GM12878 (cell line): ENCODE measurements at regions not wholly inside any gene's neighbourhood (a gene's known extent, or its start where the extent isn't known, plus 50 kb on each side); places are given as distances from the start of the nearest gene placed in this dataset.

ENCODE experiments used
- ATAC-seq: fragments of 200-7000 bp; cut with Tn5 transposase; 3 replicates; pipeline ENCODE4 v1.9.1; 2020; ENCODE audit warnings: mild to moderate bottlenecking, moderate library complexity
- BruUV-seq: library from RNA; stranded (reverse); fragments of 400-500 nt; replicated peaks from 2 replicates; lab custom pipeline; 2021; lab: Mats Ljungman, UMichigan
- CTCF ChIA-PET: fragments of 300-600 bp; sonication (Branson Sonifier 250); formaldehyde crosslinking; extraction: SDS; loops from one replicate; lab custom pipeline; 2021; ENCODE audit warnings: inconsistent platforms; lab: Yijun Ruan, JAX
- POLR2A ChIA-PET: fragments of 350-600 bp; formaldehyde crosslinking; extraction: SDS; loops from one replicate; lab custom pipeline; 2021; ENCODE audit warnings: inconsistent platforms; lab: Charles Lee
- RAD21 ChIA-PET: fragments of 300-600 bp; sonication (Branson Sonifier 250); formaldehyde crosslinking; loops from one replicate; lab custom pipeline; 2023; ENCODE audit warnings: antibody characterized with exemption; ENCODE audit not compliant: unreplicated experiment; lab: Charles Lee
- SMC1A ChIA-PET: fragments of 300-600 bp; sonication (Branson Sonifier 250); formaldehyde crosslinking; loops from one replicate; lab custom pipeline; 2023; ENCODE audit not compliant: unreplicated experiment, uncharacterized antibody; lab: Charles Lee
- DNase-seq: peaks from one replicate; pipeline ENCODE4 v3.0.0-alpha.2; 2011; ENCODE audit warnings: low read depth, low spot score
- FAIRE-seq: peaks from 3 replicates; lab custom pipeline; 2011; peaks lifted over from hg19 to GRCh38; lab: Jason Lieb, UNC
- H2AFZ ChIP-seq: 2 replicates; pipeline ENCODE4 v1.6.0; 2011; ENCODE audit warnings: low read depth, low read length, control low read depth; ENCODE audit not compliant: control insufficient read depth
- H3K27ac ChIP-seq: 2 replicates; pipeline ENCODE4 v1.5.1; 2011; ENCODE audit warnings: control low read depth; ENCODE audit not compliant: control insufficient read depth, insufficient read depth
- H3K27me3 ChIP-seq, 2 experiments: replicated peaks in 1 of 2; 2 replicates each; pipeline versions ENCODE4 v1.6.0 to v1.6.1; 2011; ENCODE audit warnings: low read length in 1 of 2; ENCODE audit not compliant: control insufficient read depth in 2 of 2, insufficient read depth in 2 of 2
- H3K36me3 ChIP-seq, 2 experiments: 2 replicates each; pipeline ENCODE4 v1.5.1; 2011; ENCODE audit warnings: low read length in 1 of 2; ENCODE audit not compliant: control insufficient read depth in 2 of 2, insufficient read depth in 2 of 2
- H3K4me1 ChIP-seq: 2 replicates; pipeline ENCODE4 v1.6.1; 2011; ENCODE audit warnings: mild to moderate bottlenecking, low read length, moderate library complexity, mixed read lengths; ENCODE audit not compliant: control insufficient read depth, insufficient read depth
- H3K4me2 ChIP-seq: 2 replicates; pipeline ENCODE4 v1.6.0; 2011; ENCODE audit warnings: control low read depth; ENCODE audit not compliant: control insufficient read depth, insufficient read depth
- H3K4me3 ChIP-seq: fragments of 200-600 bp; sonication (generic); 2 replicates; pipeline ENCODE4 v1.5.1; 2016
- H3K79me2 ChIP-seq: 2 replicates; pipeline ENCODE4 v1.6.0; 2011; ENCODE audit warnings: low read length; ENCODE audit not compliant: control insufficient read depth, insufficient read depth
- H3K9ac ChIP-seq: 2 replicates; pipeline ENCODE4 v1.8.0; 2011; ENCODE audit warnings: low read length, control low read depth, mixed read lengths; ENCODE audit not compliant: control insufficient read depth, insufficient read depth
- H3K9me3 ChIP-seq: replicated peaks from 3 replicates; pipeline ENCODE4 v1.5.1; 2011; ENCODE audit warnings: mild to moderate bottlenecking, low read length; ENCODE audit not compliant: control insufficient read depth, insufficient read depth
- H4K20me1 ChIP-seq: 2 replicates; pipeline ENCODE4 v1.6.0; 2011; ENCODE audit not compliant: control insufficient read depth, insufficient read depth
- ASH2L ChIP-seq: fragments of 300-600, 200-600 bp; sonication (generic); IDR thresholded peaks from 2 replicates; pipeline ENCODE4 v1.6.1; 2017; ENCODE audit warnings: low read depth, mild to moderate bottlenecking, borderline replicate concordance
- ATF7 ChIP-seq: fragments of 450-650 bp; IDR thresholded peaks from 2 replicates; pipeline ENCODE4 v1.6.1; 2016; ENCODE audit warnings: low read depth, mild to moderate bottlenecking
- CEBPB ChIP-seq, 2 experiments: fragments of 150-350 bp in 1 of 2; IDR thresholded peaks; 2 replicates each; pipeline ENCODE4 v1.6.1; 2012 to 2014; ENCODE audit warnings: low read depth in 2 of 2, low read length in 2 of 2, borderline replicate concordance in 1 of 2, inconsistent platforms in 1 of 2
- ESRRA ChIP-seq: IDR thresholded peaks from 2 replicates; pipeline ENCODE4 v1.6.1; 2012; ENCODE audit warnings: mild to moderate bottlenecking, low read length, improper control_type of control experiment
- EZH2 ChIP-seq: IDR thresholded peaks from 2 replicates; pipeline ENCODE4 v1.6.1; 2012; ENCODE audit warnings: low read depth, mild to moderate bottlenecking, control low read depth, inconsistent platforms, low read length, borderline replicate concordance; ENCODE audit not compliant: control insufficient read depth
- IKZF2 ChIP-seq, 2 experiments: fragments of 450-650 bp; IDR thresholded peaks; 2 replicates each; pipeline ENCODE4 v1.6.1; 2017; ENCODE audit warnings: mild to moderate bottlenecking in 2 of 2, moderate library complexity in 2 of 2
- IRF4 ChIP-seq: IDR thresholded peaks from 2 replicates; pipeline ENCODE4 v1.6.1; 2011; ENCODE audit warnings: low read depth, low read length
- NRF1 ChIP-seq: conservative IDR thresholded peaks from 2 replicates; pipeline ENCODE4 v1.6.1; 2011; ENCODE audit warnings: mild to moderate bottlenecking, low read depth, low read length, improper control_type of control experiment
- SIX5 ChIP-seq: IDR thresholded peaks from 2 replicates; pipeline ENCODE4 v1.6.1; 2011; ENCODE audit warnings: mild to moderate bottlenecking, low read depth, low read length, moderate library complexity; ENCODE audit not compliant: severe bottlenecking
- SPI1 ChIP-seq: IDR thresholded peaks from 2 replicates; pipeline ENCODE4 v1.6.1; 2011; ENCODE audit warnings: low read depth, mild to moderate bottlenecking, low read length, moderate library complexity, borderline replicate concordance; ENCODE audit not compliant: insufficient read depth
- SREBF1 ChIP-seq: IDR thresholded peaks from 2 replicates; pipeline ENCODE4 v1.6.1; 2012; ENCODE audit warnings: mild to moderate bottlenecking, low read length
- TARDBP ChIP-seq: IDR thresholded peaks from 2 replicates; pipeline ENCODE4 v1.6.1; 2016; ENCODE audit warnings: borderline replicate concordance
- YY1 ChIP-seq: IDR thresholded peaks from 2 replicates; pipeline ENCODE4 v1.6.1; 2011; ENCODE audit warnings: low read depth, mild to moderate bottlenecking, low read length
- ZNF217 ChIP-seq: fragments of 450-650 bp; IDR thresholded peaks from 2 replicates; pipeline ENCODE4 v1.6.1; 2017; ENCODE audit warnings: antibody characterized with exemption, mild to moderate bottlenecking
- ZNF622 ChIP-seq: fragments of 450-650 bp; IDR thresholded peaks from 2 replicates; pipeline ENCODE4 v1.6.1; 2017; ENCODE audit warnings: mild to moderate bottlenecking, inconsistent platforms
- ZZZ3 ChIP-seq: IDR thresholded peaks from 2 replicates; pipeline ENCODE4 v1.6.1; 2011; ENCODE audit warnings: low read depth; ENCODE audit not compliant: control insufficient read depth, insufficient read length
- WGBS: methylation state at CpG from one replicate; pipeline ENCODE4 v1.1.6; 2016; ENCODE audit warnings: low lambda C conversion rate; ENCODE audit not compliant: insufficient replicate concordance, insufficient coverage; ENCODE audit errors: missing lambda C conversion rate; 5-methylcytosine and 5-hydroxymethylcytosine counted together
- in situ Hi-C: fragments of 300-500 bp; cut with MboI; formaldehyde crosslinking; loops from 9 replicates; pipeline ENCODE4 v1.14.3; 2018; ENCODE audit warnings: mixed read lengths
- intact Hi-C: fragments of 100-400 bp; cut with micrococcal nuclease; formaldehyde crosslinking; loops from one replicate; pipeline ENCODE4 v1.14.2; 2022; ENCODE audit not compliant: unreplicated experiment
- TF ChIP-seq, protein P1 (sequence below): fragments of 450-650 bp; IDR thresholded peaks from 2 replicates; pipeline ENCODE4 v1.6.1; 2017; ENCODE audit warnings: antibody characterized with exemption, mild to moderate bottlenecking, moderate library complexity
- TF ChIP-seq, protein P2 (sequence below): fragments of 450-650 bp; IDR thresholded peaks from 2 replicates; pipeline ENCODE4 v1.6.1; 2017; ENCODE audit warnings: low read depth, mild to moderate bottlenecking, moderate library complexity
- TF ChIP-seq, protein P3 (sequence below): IDR thresholded peaks from 2 replicates; pipeline ENCODE4 v1.6.1; 2011; ENCODE audit warnings: low read depth, low read length, improper control_type of control experiment, borderline replicate concordance

DNA sequence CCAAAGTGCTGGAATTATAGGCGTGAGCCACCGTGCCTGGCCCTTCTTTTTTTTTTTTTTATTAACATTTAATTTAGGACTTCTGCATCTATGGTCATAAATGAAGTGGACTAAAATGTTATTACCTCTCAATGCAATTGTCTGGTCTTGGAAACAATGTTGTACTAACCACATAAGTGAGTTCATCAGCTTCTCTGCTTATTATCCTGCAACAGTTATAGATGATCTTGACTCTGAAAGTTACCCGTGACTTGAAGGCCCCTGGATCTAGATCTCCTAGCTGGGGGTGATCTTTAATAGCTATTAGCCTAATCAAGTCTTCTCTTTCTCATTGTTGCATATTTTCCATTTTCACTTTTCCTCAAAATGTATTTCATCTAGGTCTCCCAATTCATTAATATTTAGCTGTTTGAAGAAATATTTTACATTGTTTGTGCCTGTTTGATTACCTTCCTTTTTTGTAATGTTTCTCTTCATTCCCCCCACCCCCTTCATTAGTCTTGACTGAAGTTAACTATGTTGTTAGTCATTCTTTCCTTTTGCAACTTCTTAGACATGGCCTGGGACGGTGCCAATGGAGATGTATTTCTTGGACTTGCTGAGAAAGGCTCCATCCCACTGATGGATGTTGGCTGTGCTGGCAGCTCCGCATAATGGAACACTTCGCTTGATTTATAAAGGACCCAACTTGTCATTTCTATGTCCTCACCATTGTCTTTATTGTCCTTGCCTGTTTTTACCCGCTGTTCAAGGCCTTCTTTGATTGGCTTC lies 141.6 kb upstream of the RIOK3 start:
- no peaks in the 10 kb centered on the region for H3K9me3 ChIP-seq
- intact Hi-C loops, result no loop called here
- WGBS, result 95% methylated on average over 7 of the region's 7 CpGs
- no peak overlapping the region for H3K4me2 ChIP-seq
- ATAC-seq, result no peak
- no peak overlapping the region for H3K4me3 ChIP-seq
- no peak overlapping the region for H3K27ac ChIP-seq
- H3K9ac ChIP-seq, result no peak overlapping the region
- ChIA-PET POLR2A (interaction anchor here (0.5 to 1.7 kb wide), 3 partner anchors 9 to 1787 kb away, joined by 3 to 9 read pairs (median 3); no protein-coding TSS in a partner anchor), CTCF (interaction anchor here (0.7 to 1.3 kb wide), 3 partner anchors 9 to 127 kb away, joined by 3 read pairs; no protein-coding TSS in a partner anchor), RAD21 (interaction anchor here (0.9 kb wide), 1 partner anchor 51 kb away, joined by 3 read pairs; no protein-coding TSS in a partner anchor)
- H2AFZ ChIP-seq, result no peak overlapping the region
- FAIRE-seq, result no peak
- H3K27me3 ChIP-seq, result no peaks in the 10 kb centered on the region
- no peaks in the 10 kb centered on the region for H4K20me1 ChIP-seq
- no peaks in the 10 kb centered on the region for H3K79me2 ChIP-seq
- DNase-seq, result no peak
- in situ Hi-C loops, result no loop called here
- BruUV-seq, result no TSS peak
- TF ChIP-seq ZNF217 (no peak), ZNF622 (no peak), TARDBP (no peak), EZH2 (no peak), NRF1 (no peak), IKZF2 (IDR thresholded peaks at IDR 0.05) (no peak), ESRRA (no peak), SIX5 (no peak), CEBPB (IDR thresholded peaks at IDR 0.05; ENCODE audit: borderline replicate concordance in 1 of 2, low read depth in 2 of 2, low read length in 2 of 2) (no peak), YY1 (no peak), ASH2L (no peak), IRF4 (no peak), ATF7 (no peak), SPI1 (no peak), ZZZ3 (no peak), SREBF1 (no peak)
- TF ChIP-seq, protein P1, sequence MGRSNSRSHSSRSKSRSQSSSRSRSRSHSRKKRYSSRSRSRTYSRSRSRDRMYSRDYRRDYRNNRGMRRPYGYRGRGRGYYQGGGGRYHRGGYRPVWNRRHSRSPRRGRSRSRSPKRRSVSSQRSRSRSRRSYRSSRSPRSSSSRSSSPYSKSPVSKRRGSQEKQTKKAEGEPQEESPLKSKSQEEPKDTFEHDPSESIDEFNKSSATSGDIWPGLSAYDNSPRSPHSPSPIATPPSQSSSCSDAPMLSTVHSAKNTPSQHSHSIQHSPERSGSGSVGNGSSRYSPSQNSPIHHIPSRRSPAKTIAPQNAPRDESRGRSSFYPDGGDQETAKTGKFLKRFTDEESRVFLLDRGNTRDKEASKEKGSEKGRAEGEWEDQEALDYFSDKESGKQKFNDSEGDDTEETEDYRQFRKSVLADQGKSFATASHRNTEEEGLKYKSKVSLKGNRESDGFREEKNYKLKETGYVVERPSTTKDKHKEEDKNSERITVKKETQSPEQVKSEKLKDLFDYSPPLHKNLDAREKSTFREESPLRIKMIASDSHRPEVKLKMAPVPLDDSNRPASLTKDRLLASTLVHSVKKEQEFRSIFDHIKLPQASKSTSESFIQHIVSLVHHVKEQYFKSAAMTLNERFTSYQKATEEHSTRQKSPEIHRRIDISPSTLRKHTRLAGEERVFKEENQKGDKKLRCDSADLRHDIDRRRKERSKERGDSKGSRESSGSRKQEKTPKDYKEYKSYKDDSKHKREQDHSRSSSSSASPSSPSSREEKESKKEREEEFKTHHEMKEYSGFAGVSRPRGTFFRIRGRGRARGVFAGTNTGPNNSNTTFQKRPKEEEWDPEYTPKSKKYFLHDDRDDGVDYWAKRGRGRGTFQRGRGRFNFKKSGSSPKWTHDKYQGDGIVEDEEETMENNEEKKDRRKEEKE, result no peak
- TF ChIP-seq, protein P2, sequence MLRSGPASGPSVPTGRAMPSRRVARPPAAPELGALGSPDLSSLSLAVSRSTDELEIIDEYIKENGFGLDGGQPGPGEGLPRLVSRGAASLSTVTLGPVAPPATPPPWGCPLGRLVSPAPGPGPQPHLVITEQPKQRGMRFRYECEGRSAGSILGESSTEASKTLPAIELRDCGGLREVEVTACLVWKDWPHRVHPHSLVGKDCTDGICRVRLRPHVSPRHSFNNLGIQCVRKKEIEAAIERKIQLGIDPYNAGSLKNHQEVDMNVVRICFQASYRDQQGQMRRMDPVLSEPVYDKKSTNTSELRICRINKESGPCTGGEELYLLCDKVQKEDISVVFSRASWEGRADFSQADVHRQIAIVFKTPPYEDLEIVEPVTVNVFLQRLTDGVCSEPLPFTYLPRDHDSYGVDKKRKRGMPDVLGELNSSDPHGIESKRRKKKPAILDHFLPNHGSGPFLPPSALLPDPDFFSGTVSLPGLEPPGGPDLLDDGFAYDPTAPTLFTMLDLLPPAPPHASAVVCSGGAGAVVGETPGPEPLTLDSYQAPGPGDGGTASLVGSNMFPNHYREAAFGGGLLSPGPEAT, result no peak
- TF ChIP-seq, protein P3, sequence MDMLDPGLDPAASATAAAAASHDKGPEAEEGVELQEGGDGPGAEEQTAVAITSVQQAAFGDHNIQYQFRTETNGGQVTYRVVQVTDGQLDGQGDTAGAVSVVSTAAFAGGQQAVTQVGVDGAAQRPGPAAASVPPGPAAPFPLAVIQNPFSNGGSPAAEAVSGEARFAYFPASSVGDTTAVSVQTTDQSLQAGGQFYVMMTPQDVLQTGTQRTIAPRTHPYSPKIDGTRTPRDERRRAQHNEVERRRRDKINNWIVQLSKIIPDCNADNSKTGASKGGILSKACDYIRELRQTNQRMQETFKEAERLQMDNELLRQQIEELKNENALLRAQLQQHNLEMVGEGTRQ, result no peak
- TF ChIP-seq, all 136 proteins: peak for 0
- SMC1A ChIA-PET, result interaction anchor here (1.0 to 1.7 kb wide), 5 partner anchors 9 to 47 kb away, joined by 3 to 7 read pairs (median 3); no protein-coding TSS in a partner anchor
- no peaks in the 10 kb centered on the region; a peak in 1 of 4 replicates for H3K36me3 ChIP-seq
- peaks cover 25% of the 10 kb centered on the region for H3K4me1 ChIP-seq
